HG03025 (cell line): ENCODE measurements at regions not wholly inside any gene's neighbourhood (a gene's known extent, or its start where the extent isn't known, plus 50 kb on each side); places are given as distances from the start of the nearest gene placed in this dataset.

Experiments used
- ATAC-seq: cut with Tn5 transposase; IDR thresholded peaks from one replicate; pipeline ENCODE4 v1.9.1; 2021; ENCODE audit warnings: mild to moderate bottlenecking, moderate library complexity; ENCODE audit not compliant: unreplicated experiment, low FRiP score

DNA sequence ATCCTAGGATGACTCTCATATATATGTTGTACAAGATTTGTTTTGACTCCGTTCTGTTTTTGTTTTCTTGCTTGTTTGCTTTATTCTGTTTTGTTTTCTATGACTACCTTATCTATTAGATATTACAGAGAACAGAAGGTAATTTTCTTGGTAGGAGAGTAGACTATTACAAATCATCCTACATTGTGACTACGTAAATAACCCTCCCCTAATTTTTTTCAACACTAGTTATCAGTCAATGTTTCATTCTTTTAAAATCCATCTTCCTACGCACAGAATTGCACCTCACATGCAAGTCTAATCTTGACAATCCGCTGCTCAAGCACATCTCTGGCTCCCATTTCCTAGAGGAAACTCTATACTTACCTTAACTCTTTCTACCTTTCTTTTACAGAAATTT, 792.3 kb upstream of the PIK3C3 start:
- ATAC-seq: no peak

DNA sequence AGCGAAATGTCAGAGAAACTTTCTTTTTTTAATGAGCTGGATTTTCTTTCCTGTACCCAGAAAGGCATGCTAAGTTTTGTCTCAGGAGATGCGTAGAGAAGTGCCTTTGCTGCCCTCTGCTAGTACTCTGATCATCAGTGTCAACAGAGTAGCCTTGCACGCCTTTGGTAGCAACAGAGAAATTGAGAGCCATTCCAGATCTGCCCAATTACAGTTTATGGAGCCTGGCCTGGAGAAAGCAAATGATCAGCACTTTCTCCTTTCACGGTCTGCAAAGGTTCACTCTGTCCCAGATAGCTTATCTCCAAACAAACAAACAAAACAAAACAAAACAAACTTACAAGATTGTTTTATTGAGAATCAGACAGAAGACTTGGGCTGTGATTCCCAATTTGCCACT, 792.8 kb upstream of the PIK3C3 start:
- ATAC-seq: no peak

DNA sequence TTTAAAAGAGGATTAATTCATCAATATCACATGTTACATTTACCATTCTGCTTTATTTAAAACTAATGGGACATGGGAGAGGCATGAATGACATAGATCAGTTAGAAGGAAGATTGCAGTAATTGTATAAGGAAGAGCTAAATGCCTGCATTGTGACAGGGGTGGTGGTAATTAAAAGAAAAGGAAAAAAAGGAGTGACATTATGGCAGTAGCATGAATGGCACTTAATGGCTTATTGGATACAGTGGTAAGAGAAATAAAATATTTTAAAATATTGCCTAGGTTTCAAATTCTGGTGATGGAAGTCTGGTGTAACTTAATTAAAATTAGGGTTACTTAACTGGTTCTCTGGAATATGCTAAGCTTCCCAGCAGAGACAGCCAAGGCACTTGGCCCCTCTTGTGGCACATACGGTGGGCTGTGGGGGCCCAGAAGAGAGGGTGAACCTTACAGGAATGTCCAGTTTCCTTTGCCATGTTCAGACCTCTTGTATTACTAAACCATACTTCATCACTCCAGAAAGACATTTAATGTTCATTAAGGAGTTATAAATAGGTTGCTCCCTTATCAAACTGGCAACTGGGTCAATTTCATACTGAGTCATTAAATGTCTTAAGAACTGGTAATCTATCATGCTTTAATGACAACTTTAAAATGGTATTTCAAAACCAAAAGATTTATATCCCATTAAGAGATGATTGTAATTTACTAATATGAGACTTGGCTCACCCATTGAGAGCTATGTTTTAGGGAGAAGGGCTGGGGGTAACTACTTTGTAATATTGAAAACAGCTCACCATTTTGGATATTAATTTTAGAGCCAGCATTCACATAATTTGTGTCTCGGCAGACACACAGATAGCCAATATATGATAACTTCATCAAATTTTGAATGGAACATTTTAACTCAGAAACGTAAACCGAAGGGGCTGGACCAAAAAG, 798.9 kb upstream of the PIK3C3 start:
- no peak for ATAC-seq

DNA sequence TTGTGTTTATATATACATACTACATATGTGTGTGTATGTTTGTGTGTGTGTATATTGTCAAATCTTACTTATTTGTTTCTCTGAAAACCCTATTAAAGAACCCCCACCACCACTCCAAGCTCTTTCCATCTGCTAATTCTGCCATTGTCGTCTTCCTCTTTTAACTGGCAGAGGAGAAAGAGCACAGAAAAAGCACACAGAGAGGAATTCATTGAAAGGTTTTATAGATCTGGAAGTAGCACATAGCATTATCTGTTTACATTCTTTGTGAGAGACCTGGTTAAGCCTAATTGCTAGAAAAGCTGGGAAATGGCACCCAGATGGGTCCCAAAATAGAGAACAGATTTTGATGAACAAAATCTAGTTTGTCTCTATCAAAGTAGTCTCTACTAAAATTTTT, 800.0 kb upstream of the PIK3C3 start:
- ATAC-seq: no peak

DNA sequence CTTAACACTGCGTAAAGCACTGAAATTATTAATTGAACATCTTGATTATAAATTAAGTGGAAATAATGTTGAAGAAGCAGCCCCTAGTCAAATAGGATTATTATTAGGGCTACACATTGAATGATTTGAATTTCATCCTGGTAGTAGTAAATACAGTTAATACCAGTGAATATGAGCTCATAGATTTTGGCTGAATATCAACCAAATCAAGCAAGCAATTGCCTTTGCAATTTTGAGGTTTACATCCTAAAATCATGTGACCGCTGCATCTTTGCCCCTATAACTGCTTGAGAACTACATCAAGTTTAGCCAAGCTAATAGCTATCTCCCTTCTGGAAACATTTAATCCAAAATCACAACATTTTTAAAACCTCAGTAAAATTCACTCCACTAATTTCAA, 801.2 kb upstream of the PIK3C3 start:
- ATAC-seq: no peak

DNA sequence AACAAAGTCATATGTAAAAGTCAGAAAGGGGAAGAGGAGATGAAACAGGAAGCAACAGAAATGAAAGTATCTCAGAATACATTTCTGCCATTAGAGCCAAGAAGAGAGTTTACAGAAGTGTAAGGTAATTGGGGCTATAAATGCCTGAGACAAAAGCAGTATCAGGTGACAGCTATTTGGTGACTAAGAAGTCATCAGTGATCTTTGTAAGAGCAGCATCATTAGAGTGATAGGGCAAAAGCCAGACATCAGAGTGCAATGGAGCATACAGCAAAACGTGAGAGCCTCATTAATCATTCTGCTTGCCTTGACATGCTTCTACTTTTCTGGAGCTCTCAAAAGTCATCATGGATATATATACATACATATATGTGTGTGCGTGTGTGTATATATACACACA, 804.7 kb upstream of the PIK3C3 start:
- no peak for ATAC-seq

DNA sequence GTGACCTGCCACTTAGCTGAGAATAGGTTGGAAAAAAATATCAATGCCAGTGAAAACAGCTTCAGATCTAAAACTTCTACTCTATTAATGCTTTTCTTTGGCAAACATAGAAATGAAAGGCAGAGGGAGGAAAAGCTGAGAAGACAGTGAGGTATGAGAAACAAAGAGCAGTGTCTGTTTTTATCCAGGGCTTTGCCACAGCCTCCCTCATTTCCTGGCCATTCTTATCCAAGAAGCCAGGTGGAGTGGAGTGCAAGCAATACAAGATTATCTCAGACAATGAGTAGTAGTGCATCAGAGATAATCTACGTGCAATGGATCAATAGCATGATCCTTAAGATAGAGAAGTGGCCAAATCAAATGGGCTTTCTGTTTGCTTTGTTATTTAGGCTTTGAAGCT, 808.7 kb upstream of the PIK3C3 start:
- ATAC-seq: no peak

DNA sequence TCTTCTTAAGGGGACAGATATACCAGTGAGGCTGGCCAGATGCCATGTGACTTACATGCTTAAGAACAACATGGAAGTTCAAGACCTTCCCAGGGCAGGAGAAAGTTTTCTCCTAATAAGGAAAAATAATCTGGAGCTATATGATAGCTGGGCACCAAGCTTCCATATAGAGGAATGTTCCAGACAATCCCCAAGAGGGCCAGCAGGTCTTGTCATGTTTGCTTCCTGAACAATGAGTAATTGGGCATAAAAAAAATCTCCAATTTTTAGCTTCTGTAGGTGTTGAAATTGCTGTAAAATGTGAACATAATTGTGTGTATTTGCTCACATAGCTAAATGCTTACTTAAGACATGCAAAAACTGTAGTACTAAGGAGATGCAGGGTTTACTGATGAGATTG, 809.5 kb upstream of the PIK3C3 start:
- no peak for ATAC-seq

DNA sequence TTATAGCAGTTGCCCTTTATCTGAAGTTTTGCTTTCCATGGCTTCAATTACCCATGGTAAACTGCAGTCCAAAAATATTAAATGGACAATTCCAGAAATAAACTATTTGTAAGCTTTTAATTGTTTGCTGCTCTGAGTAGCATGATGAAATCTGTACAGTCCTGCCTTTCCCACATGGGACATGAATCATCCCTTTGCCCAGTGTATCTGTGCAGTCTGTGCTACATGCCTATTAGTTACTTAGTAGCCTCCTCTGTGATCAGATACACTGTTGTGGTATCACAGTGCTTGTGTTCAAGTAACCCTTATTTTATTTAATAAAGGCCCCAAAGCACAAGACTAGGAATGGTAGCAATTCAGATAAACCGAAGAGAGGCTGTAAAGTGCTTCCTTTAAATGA, 810.6 kb upstream of the PIK3C3 start:
- no peak for ATAC-seq

DNA sequence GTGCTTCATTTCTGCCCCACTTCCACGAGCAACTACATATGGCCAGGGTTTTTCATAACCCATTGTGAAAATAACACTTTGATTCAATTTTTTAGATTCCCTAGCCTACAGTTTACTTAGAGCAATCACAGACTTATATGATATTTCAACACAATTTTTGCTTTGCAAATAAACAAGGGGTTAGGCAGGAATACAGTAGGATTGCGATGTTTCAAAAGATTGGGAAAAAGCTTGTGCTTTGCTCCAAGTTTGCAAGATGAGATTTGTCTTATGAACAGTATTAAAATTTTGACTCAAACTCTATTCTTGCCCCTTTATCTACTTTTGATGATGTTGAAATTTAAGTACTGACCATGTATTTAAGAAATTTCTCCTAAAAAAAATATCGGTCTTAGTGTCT, 814.5 kb upstream of the PIK3C3 start:
- no peak for ATAC-seq

DNA sequence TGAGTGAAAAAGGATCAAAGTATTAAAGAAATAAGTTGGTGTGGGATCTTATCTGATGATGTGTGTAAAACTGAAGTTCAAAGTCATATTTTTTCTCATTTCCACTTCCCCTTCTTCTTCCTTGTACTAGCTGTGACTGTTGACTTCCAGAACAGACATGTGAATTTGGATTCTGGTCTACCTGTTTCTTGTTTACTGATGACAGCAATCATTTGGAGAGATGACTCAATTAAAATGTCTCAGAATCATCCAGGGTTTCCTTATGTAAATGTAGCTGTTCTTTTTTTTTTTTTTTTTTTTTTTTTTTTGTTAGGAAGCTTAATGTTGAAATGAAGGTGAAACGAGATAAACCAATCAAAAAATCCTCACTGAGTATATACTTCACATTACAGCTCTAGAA, 819.9 kb upstream of the PIK3C3 start:
- no peak for ATAC-seq

DNA sequence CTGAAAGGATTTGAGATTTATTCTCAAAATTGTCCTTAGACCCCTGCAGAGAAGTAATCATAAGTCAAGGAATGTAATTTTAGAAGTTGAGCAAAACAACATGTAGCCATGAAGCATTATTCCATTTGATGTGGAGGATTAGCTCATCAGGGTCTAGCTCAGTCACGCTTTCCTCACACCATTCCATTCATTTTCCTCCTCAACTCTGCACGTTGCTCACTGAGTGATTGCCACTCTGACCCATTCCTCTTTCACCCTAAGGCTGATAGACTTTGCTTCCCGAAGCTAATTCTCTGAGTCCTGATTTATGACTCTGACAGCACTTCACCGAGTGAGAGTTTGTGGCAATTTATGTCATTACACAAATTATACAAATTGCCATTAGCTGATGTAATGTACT, 820.6 kb upstream of the PIK3C3 start:
- no peak for ATAC-seq

DNA sequence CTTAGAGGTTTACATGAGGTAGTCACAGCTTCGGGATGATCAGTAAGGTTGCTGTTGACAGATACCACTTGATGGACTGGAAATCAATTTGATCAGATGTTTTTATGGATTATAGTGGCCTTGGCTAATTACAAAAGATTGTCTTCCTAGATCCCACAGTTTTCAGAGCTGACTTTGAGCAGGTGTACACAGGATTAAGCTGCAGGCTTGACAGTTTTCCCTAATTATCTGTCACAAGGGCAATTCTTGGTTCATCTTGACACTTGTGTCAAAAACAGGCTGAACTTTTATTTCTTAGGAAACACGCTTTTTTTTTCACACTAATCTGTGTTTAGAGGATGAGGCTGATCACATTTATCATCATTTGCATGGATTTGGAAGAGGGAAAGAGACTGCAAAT, 824.0 kb upstream of the PIK3C3 start:
- no peak for ATAC-seq

DNA sequence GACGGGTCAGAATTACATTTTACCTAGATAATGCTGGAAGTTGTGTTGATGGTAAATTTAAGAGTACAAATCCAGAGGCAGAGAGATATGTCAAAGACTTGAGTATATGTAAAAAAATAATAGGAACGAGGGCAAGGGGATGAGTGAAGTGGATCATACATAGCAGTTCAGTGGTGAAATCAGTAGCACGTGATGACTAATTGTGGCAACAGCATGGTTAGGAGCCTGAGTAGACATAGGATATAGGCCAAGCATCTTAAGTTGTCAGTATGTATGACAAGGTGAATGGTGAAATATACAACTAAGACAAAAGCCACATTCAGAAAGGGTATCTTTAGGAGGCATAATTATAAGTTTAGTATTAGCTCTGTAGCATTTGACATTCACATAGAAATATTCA, 826.5 kb upstream of the PIK3C3 start:
- no peak for ATAC-seq

DNA sequence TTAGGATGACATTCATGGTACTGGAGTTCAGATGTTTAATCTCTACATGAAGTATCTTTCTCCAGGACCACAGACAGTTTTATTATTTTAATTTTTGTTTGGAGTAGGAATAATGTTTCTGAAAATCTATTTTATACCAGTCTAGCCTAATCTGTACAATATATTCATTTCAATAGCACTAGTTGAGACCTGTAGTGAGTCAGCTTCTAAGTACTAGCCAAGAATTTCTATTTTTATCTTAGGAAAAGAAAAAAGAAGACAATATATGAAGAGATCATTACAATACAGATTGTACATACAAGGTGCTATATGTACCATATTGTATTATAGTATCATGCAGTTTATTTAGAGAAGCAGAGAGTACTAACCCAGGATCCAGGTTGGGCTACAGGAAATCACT, 826.9 kb upstream of the PIK3C3 start:
- no peak for ATAC-seq

DNA sequence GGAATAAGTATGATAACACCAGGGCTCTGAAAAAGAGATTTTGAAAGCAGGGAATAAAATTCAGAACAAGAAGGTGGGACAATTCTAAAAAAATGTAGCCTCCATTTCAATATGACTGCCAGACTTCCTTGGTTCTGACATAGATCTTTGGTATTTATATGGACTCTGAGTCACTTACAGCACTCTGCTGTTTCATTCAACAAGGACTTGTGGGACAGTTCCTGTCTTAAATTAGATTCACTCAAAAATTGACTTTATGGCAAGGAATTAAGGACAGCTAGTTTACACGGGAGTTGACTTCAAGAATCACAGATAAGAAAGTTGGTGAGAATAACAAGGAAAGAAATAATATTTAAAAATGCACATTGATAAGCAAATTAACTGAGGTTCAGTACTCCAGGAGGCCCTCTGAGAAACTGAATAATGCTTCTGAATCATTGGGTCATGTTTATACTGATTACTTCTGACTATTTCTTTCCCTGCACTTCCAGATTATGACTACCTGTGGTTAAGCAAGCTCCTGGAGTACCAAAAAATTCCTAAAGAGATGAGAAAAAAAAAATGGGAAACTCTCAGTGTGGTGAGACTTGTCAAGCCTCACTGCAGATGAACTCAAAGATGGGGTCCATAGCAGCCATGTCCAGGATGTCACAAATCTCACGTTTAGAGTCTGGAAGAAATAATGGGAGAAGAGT, 828.3 kb upstream of the PIK3C3 start:
- no peak for ATAC-seq

DNA sequence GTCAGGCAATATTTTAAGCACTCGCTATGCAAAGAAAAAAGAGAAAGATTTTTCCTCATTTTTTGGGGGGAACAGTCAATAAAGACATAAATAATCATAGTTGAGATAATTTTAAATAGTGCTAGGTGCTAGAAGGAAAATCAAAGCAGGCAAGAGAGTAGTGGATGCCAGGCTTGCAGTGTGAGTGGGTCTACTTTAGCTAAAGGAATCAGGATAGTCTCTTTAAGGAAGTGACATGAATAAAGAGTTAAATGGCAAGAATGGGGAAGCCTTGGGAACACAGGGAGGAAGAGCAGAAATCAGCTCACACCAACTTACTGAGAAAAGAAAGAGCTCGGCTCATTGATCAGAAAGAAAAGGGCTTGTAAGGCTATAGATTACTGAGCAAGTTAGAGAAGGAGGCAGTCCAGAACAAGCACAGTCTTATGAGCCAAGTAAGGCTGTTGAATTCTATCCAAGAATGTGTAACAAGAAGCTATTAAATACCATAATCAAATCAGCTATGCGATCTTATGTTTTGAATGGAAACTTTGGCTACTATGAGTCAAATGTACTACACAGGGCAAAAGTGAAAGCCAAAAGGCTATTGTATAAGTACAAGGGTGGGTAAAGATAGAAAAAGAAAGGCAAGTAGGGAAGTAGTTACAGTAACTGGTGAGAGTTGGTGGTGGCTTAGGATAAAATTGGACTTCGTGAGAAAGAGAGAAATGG, 833.8 kb upstream of the PIK3C3 start:
- no peak for ATAC-seq

DNA sequence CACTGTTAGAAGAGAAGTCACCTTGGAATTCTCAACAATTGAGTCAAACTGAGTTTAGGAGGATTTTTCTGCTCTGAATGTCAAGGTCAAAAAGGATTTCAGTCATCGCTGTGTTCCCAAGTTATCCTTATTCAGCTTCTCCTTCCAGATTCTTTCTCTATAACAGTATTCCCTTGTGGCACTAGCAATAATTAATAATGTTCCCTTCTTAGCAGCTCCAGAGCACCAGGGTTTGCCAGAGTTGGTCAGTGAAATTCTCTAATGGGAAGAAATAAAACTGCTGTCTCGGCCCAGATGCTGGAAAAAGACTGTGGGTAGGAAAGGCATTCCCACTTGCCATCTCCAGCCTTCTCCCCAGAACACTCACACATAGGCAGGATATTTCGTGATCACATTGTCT, 836.0 kb upstream of the PIK3C3 start:
- no peak for ATAC-seq

DNA sequence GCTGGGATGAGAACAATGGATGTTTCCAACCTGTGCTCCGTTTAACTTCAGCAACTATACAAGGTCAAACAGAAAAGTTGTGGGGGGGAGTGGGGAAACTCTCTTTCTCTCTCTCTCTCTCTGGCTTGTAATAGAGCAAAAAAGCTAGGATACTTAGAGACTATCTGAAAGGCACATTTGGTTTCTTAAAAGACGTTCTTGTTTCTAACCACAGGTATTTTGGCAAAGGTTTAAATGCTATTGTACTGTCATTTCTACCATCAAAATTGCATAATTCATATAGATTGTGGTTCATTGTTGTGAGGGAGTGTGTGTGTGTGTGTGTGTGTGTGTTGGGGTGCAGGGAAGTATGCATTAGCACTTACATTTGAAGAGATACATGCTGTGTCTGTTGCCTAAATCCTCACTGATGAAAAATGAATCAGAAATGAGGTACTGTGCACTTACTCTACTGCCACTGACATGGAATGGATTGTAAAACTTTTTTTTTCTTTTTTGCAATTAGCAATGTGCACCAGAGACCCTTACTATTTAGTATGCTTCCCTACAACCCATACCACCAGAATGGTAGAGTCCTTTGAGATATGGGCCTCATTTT, 841.0 kb upstream of the PIK3C3 start:
- no peak for ATAC-seq

DNA sequence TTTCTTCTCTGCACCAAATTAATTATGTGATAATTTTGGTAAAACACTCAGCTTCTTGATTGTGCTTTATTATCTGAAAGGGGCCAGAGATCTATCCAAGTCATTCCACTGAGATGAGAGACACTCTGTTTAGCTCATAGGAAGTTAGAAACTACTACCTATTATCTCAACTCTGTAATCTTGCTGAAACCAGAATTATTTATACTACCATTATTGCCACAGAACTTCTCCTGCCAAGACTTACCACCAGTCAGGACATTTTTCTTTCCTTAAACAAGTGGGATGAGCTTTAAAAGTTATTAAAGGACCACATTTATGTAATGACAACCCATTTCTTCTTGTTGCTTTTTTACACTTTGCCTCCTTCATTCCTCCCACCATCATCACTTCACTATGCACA, 855.6 kb upstream of the PIK3C3 start:
- no peak for ATAC-seq

DNA sequence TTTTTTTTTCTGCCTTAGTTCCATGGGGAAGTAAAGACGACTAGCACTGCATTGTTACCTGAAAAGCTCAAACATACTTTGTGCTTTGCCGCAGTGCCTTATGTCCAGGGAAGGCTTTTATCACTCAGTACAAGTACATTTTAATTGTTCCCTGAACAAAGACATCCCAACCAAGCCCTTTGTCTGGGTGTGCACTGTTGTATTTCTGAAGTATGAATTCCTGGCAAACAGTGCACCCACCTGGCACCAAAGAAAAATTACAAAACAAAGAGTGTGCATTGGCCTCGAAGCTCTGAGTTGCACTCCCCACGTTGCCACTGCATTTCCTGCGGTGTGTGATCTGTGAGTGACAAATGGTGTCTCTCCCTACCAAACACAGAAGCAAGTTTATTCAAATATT, 858.5 kb upstream of the PIK3C3 start:
- ATAC-seq: no peak
